ENCODE measurements at regions not wholly inside any gene's neighbourhood (a gene's known extent, or its start where the extent isn't known, plus 50 kb on each side); places are given as distances from the start of the nearest gene placed in this dataset.
"Not testable (repeated sequence)": the region's sequence is repeated elsewhere in the genome, so short reads cannot be mapped to it uniquely, and the experiment has no call there.

DNA sequence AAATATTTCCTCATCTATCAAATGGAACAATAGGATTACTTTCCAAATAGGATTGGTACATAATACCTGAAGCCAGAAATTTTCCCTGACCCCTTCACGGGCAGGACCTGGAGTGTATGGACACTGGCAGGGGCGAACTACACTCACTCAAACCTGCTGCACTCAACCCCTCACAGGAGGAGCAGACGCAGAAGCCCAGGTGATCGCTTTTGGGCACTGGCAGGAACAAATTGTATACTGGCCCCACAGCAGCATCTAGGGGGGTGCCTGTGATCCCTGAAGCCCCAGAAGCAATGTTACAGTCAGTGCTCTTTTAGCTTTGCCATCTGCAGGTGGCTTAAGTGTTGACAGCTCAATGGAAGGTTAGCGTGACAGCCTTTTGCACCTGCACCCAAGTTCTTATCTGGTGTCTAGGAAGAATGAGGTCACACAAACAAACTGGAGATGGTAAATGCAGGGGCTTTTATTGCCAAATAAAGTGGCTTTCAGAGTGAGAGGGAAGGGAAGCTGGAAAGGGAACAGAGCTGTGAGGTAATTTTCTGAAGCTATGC is 199.2 kb upstream of the NEGR1 start:
- DNase-seq: no peak

DNA sequence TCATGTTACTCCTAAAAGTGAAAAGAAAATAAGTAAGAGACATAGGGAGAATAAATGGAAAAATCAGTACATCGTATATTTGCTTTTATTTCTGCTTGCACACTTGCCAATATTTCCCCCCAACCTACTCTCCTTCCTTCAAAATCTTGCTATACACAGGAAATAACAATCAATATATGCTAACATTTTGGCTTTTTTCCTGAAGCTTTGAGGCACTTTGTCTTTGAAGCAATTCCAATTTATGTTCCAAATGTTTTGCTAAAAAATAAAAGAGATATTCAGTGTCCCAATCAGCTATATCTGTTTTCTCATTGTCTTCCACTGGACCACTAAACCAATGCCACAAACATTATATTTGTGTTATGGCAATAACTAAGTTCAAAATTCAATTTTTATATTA is 184.0 kb upstream of the NEGR1 start:
- DNase-seq: no peak

DNA sequence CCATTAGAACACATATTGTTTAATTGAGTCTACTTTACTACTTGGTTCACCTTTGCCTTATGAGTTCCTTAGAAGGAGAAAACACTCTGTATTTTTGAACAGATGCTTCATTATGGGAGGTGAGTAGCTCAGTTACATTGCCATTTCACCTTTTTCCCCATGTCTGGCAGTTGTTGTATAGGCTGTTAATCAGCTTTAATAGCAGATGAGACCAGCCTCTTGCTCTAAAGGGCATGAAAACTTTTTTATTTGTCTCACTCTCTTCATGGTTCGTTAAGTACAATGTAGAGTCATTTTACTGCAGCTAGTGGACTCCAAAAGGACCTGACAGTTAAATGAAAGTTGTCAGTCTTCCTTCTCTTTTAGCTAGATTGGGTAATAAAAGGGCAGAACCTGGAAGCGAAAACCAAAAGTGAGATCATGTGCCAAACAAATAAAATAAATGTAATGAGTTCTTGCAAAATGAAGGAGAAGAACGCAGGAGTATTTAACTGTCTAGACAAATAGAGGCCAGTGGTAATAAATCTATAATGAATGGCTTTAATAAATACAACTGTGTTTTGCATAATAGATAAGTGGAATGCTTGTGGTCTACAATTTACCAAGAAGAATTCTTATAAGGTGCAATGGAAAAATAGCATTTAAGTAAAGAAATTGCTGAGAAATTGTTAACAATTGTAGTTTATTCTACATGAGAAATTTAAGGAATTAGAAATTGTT is 180.0 kb upstream of the NEGR1 start:
- no peak for DNase-seq

- DNase-seq: no peak
These were observed 159.9 kb upstream of the NEGR1 start for GRCh38 chr1:72442262-72442661.

DNA sequence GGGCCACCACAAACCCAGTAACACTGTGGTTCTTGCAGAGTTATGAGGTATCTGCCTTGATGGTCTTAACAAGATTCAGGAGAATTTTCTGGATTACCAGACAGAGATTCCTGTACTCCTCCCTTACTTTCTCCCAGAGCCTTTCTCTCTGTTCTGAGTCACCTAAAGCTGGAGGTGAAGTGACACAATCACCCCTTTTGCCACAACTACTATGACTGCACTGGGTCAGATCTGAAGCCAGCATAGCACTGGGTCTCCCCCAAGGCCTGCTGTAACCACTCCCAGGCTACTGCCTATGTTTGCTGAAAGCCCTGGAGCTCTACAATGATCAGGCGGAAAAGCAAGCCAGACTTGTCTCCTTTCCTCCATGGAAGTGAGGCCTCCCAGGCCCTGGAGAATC is 156.7 kb upstream of the NEGR1 start:
- DNase-seq: no peak

- no peak for DNase-seq
These were observed 155.9 kb upstream of the NEGR1 start for GRCh38 chr1:72438270-72438669.

DNA sequence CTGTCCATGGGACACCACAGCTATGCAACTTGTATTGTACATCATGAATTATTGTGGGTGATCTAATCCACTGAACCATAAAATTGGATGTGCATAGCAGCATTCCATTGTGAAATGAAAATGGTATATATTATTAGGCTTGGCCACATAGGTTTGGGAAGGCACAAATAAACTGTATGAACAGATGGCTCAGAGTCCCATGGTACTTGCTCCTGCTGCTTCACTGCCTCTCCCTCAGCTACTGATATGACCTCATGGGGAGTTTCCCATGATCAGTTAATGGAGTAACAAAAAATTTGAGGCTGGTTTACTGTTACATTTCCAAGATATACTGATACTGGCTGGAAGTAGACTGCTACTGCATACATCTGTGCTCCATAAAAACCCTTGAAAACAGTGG is 152.7 kb upstream of the NEGR1 start:
- DNase-seq: no peak

- no peak for DNase-seq
These were observed 151.7 kb upstream of the NEGR1 start for GRCh38 chr1:72434070-72434469.

DNA sequence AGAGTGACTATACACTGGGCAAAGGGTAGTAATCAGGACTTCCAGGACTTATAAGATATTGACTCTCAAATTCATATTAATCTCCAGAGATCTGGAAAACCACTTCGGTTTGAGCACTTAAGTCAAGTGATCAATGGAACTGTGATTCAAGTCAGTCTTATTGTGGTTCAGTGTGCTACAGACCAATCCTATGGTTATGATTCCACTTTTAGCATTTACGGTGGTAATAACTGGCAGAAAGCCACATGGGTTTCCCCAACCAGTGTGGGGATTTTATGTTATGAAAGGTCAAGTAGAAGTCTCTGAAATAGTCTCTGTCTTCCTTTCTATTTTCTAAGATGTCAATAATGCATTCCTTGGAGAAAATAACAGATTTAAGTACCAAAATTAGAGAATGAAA is 151.3 kb upstream of the NEGR1 start:
- DNase-seq: no peak

DNA sequence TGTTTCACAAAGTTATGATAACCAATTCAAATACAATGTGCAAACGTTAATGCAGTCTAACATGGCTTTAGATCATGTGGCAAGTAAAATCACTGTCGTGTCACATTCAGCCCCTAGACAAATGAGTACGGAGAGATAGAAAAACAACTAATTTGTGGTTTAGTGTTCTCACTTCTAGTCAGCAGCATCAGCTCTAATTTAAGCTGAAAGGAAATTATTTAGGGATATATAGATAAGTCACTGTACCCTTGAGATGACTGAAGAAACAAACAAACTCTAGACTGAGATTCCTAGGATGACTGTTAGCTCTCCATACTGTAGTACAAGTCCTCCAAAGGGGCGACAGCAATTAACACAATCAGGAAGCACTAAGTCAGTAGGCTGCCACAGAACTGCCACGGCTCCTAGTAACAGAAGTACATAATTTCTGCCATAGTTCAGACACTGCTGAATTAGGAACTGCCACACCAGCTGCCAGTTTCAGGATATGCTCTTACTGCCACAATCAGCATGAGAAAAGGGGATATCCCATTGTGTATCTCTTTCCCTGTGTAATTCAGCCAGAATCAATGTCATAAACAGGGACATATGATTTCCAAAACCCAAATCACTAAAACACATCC is 150.4 kb upstream of the NEGR1 start:
- no peak for DNase-seq

GRCh38 chr1:72431810-72432209 is 149.5 kb upstream of the NEGR1 start:
- DNase-seq: no peak

DNA sequence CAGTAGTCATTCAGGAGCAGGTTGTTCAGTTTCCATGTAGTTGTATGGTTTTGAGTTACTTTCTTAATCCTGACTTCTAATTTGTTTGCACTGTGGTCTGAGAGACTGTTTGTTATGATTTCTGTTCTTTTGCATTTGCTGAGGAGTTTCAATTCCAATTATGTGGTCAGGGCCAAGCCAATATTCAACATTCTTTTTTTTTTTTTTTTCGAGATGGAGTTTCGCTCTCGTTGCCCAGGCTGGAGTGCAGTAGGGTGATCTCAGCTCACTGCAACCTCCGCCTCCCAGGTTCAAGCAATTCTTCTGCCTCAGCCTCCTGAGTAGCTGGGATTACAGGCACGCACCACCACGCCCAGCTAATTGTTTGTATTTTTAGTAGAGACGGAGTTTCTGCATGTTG is 145.9 kb upstream of the NEGR1 start:
- DNase-seq: not testable (repeated sequence)

DNA sequence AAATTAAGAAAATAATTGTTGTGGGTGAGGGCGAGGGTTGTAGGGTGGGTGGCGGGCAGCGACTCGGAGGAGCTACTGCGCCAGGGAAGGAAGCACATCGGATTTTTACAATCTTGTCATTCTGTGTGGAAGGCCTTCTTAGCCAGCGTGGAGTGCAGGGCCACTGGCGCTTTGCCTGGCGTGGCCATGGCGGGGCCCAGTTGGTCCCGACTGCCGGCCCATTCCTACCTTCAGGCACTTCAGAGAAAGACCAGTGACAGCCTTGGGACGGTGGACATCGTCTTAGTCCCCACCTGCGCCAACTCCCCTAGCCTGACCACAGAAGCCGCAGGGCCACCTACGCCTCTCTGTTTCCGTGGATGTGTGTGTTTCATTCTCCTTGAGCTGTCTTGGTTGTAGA is 136.9 kb upstream of the NEGR1 start:
- DNase-seq: no peak

GRCh38 chr1:72412286-72412685 is 129.9 kb upstream of the NEGR1 start:
- DNase-seq: no peak

DNA sequence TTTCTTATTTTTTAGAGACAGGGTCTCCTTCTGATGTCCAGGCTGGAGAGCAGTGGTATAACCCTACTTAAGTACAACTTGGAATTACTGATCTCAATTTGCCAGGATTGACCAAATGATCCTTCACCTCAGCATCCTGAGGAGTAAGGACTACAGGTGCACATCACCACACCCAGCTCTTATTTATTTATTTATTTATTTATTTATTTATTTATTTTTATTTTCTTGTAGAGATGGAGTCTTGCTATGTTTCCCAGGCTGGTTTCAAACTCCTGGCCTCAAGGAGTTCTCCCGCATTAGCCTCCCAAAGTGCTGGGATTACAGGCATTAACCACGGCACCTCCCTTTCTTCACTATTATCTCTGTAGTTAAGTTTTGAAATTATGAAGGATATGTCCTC is 117.5 kb upstream of the NEGR1 start:
- DNase-seq: no peak

DNA sequence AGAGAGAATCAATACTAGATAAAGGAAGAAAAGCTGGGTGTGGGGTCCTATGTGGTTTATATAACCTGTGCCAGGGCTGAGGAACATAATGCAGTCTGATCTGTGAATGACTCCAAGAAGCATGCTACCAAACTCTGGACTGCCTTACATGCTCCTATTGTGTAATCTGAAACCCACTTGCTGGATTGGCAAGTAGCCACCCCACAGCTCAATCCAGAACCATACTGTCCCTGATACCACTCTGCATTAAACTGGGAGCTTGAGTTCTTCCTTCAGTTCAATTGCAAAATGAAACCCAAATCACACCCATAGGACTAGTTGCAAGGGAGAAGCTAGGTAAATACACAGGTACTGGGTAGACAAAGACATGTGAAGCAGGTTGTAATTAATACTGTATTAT is 115.4 kb upstream of the NEGR1 start:
- DNase-seq: no peak

DNA sequence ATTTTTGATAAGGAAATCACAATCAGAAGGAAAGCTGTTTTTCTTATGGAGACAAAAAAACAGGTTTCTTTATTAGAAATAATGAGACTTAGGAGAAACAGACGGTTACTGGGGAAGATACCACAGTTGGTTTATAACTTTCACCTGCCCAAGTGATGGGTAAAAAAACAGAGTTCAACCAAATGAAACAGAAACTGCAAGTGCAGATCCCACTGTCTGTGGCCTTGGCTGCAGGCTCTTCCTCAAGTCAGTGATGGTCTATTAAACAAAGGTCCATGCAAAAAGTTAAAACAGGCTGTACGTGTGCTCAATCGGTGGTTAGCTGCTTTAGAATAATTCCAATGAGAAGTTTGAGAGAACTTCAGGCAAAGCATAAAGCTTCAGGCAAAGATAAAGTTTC is 112.1 kb upstream of the NEGR1 start:
- no peak for DNase-seq

- no peak for DNase-seq
These were observed 96.7 kb upstream of the NEGR1 start for GRCh38 chr1:72379072-72379471.

DNA sequence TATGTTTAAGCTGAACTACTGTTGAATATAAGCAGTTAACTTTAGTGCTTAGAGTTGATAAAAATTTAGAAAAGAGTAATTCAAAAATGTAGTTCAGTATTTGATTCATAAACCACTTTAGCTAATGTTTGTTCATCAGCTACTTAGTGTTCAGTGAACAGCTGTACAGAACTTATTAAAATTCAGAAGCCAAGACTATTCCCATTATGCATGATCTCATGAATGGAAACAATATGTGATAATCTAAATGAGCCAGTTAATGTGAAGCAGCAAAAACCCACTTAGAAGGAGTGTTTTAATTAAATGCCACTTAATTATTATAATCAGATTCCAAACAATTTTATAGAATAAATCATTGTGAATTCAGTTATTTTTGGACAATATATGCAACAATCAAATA is 92.9 kb upstream of the NEGR1 start:
- DNase-seq: no peak

- no peak for DNase-seq
These were observed 89.1 kb upstream of the NEGR1 start for GRCh38 chr1:72371259-72372035.

- DNase-seq: not testable (repeated sequence)
These were observed 88.5 kb upstream of the NEGR1 start for GRCh38 chr1:72370836-72371235.

DNA sequence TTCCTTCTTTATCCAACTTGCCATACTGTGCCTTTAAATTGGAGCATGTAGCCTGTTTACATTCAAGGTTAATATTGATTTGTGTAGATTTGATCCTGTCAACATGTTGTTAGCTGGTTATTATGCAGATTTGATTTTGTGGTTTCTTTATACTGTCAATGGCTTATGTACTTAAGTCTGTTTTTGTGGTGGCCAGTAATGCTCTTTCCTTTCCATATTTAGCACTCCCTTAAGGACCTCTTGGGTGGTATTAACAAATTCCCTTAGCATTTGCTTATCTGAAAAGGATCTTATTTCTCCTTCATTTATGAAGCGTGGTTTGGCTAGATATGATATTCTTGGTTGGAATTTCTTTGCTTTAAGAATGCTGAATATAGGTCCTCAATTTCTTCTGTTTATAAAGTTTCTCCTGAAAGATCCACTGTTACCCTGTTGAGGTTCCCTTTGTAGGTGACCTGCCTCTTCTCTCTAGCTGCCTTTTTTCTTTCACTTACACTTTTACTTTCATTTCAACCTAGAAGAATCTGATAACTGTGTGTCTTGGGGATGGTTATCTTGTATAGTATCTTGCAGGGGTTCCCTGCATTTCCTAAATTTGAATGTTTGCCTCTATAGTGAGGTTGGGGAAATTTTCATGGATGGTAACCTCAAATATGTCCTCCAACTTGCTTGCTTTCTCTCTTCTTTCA is 86.9 kb upstream of the NEGR1 start:
- no peak for DNase-seq

- no peak for DNase-seq
These were observed 84.1 kb upstream of the NEGR1 start for GRCh38 chr1:72366466-72366865.

Measured in GDM1 (cell line).